PC-3 (cell line): ENCODE measurements at regions not wholly inside any gene's neighbourhood (a gene's known extent, or its start where the extent isn't known, plus 50 kb on each side); places are given as distances from the start of the nearest gene placed in this dataset.

Source experiments
- ATAC-seq: fragments of 200-7000 bp; cut with Tn5 transposase; 2 replicates; pipeline ENCODE4 v1.9.1; 2020; ENCODE audit warnings: mild to moderate bottlenecking, moderate library complexity
- BruUV-seq: library from RNA; stranded (reverse); fragments of 400-500 nt; replicated peaks from 2 replicates; lab custom pipeline; 2021; lab: Mats Ljungman, UMichigan
- CTCF ChIA-PET: fragments of 300-600 bp; sonication (Branson Sonifier 250); formaldehyde crosslinking; loops from one replicate; lab custom pipeline; 2022; ENCODE audit warnings: antibody characterized with exemption; lab: Charles Lee
- POLR2A ChIA-PET: fragments of 300-600 bp; sonication (Branson Sonifier 250); formaldehyde crosslinking; loops from one replicate; lab custom pipeline; 2022; ENCODE audit warnings: antibody characterized with exemption; ENCODE audit not compliant: unreplicated experiment; lab: Charles Lee
- DNase-seq: peaks from one replicate; pipeline ENCODE4 v3.0.0-alpha.2; 2015
- H2AFZ ChIP-seq: fragments of 300-600 bp; sonication (generic); 2 replicates; pipeline ENCODE4 v1.6.0; 2016; ENCODE audit warnings: antibody characterized with exemption, low read length
- H3F3A ChIP-seq: fragments of 300-600 bp; sonication (generic); one replicate; pipeline ENCODE4 v1.6.0; 2017; ENCODE audit warnings: antibody characterized with exemption, low read length, control low read depth, mild to moderate bottlenecking; ENCODE audit not compliant: unreplicated experiment
- H3K27ac ChIP-seq: fragments of 300-600 bp; sonication (generic); 2 replicates; pipeline ENCODE4 v1.5.1; 2016; ENCODE audit warnings: mild to moderate bottlenecking, low read length
- H3K27me3 ChIP-seq: fragments of 300-600 bp; sonication (generic); 2 replicates; pipeline ENCODE4 v1.6.1; 2016; ENCODE audit warnings: low read length, mixed read lengths
- H3K36me3 ChIP-seq: fragments of 300-600 bp; sonication (generic); 2 replicates; pipeline ENCODE4 v1.6.1; 2016; ENCODE audit warnings: low read depth, mixed run types, low read length, mixed read lengths
- H3K4me1 ChIP-seq: fragments of 300-600 bp; sonication (generic); 2 replicates; pipeline ENCODE4 v1.5.1; 2016; ENCODE audit warnings: low read length; ENCODE audit not compliant: insufficient read depth
- H3K4me2 ChIP-seq: fragments of 300-600 bp; sonication (generic); 2 replicates; pipeline ENCODE4 v1.6.0; 2016; ENCODE audit warnings: low read length
- H3K4me3 ChIP-seq: fragments of 300-600 bp; sonication (generic); 2 replicates; pipeline ENCODE4 v1.5.1; 2016; ENCODE audit warnings: mild to moderate bottlenecking, low read length, mixed read lengths
- H3K79me2 ChIP-seq: fragments of 300-600 bp; sonication (generic); 2 replicates; pipeline ENCODE4 v1.6.1; 2017; ENCODE audit warnings: low read length, mixed read lengths
- H3K9ac ChIP-seq: fragments of 300-600 bp; sonication (generic); 2 replicates; pipeline ENCODE4 v1.6.0; 2016; ENCODE audit warnings: mild to moderate bottlenecking, low read length
- H3K9me2 ChIP-seq: fragments of 300-600 bp; sonication (generic); replicated peaks from 2 replicates; pipeline ENCODE4 v1.6.1; 2016; ENCODE audit warnings: mixed run types, low read length, mixed read lengths
- H3K9me3 ChIP-seq: fragments of 300-600 bp; sonication (generic); 2 replicates; pipeline ENCODE4 v1.6.1; 2016; ENCODE audit warnings: low read length, mixed read lengths
- H4K20me1 ChIP-seq: fragments of 300-600 bp; sonication (generic); 2 replicates; pipeline ENCODE4 v1.6.1; 2016; ENCODE audit warnings: low read length, mixed read lengths
- CTCF ChIP-seq: fragments of 300-600 bp; sonication (generic); conservative IDR thresholded peaks from 2 replicates; pipeline ENCODE4 v1.5.1; 2017; ENCODE audit warnings: antibody characterized with exemption, low read depth, mild to moderate bottlenecking, low read length
- EZH2 ChIP-seq: fragments of 300-600 bp; sonication (generic); IDR thresholded peaks from one replicate; pipeline ENCODE4 v1.6.1; 2017; ENCODE audit warnings: antibody characterized with exemption, mild to moderate bottlenecking, low read length; ENCODE audit not compliant: unreplicated experiment
- EZH2phosphoT487 ChIP-seq: fragments of 300-600 bp; sonication (generic); IDR thresholded peaks from 2 replicates; pipeline ENCODE4 v1.6.1; 2018; ENCODE audit warnings: mild to moderate bottlenecking, antibody characterized with exemption, low read length, borderline replicate concordance
- intact Hi-C: fragments of 100-400 bp; cut with micrococcal nuclease; formaldehyde crosslinking; loops from 2 replicates; pipeline ENCODE4 v1.9.0; 2023

GRCh38 chr21:28750565-28750964 lies 242.1 kb downstream of the LTN1 start:
- Histone ChIP-seq H3K9me3 (no peaks in the 10 kb centered on the region), H3K27me3 (no peaks in the 10 kb centered on the region), H3F3A (no peaks in the 10 kb centered on the region), H3K9me2 (no peaks in the 10 kb centered on the region), H3K27ac (no peak overlapping the region), H3K79me2 (no peaks in the 10 kb centered on the region), H2AFZ (no peak overlapping the region), H3K4me3 (no peak overlapping the region), H3K4me1 (peaks cover under 1% of the 10 kb centered on the region; the same call in 1 of the 2 replicates), H3K4me2 (no peak overlapping the region), H3K36me3 (no peaks in the 10 kb centered on the region), H4K20me1 (no peaks in the 10 kb centered on the region), H3K9ac (no peak overlapping the region)
- ChIA-PET CTCF (no interaction called here), POLR2A (no interaction called here)
- DNase-seq (no peak), ATAC-seq (no peak)
- no TSS peak for BruUV-seq
- TF ChIP-seq CTCF (no peak), EZH2 (no peak), EZH2phosphoT487 (no peak)
- intact Hi-C loops, result no loop called here

DNA sequence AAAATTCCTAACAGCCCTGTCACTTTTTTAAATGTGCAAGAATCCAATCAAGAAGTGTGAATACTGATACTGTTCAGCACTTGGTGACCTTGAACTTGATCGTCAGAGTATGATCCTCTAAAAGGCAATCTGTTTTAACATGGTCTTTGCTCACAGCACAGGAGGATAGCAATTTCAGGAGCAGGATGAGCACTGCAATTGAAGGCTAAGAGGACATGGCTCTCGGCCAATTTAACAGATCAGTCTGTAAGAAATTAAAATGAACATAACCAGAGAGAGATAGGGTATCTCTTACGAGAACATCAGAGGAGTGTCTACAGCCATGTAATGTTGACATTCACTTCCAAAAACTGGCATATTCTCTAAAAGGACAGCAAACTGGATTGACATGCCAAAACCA lies 243.1 kb downstream of the LTN1 start:
- Histone ChIP-seq H4K20me1 (no peaks in the 10 kb centered on the region), H3K4me2 (no peak overlapping the region), H3K79me2 (no peaks in the 10 kb centered on the region), H3K4me3 (no peak overlapping the region), H3K4me1 (peaks cover 9% of the 10 kb centered on the region), H3K27ac (no peak overlapping the region), H3K9ac (no peak overlapping the region), H3K27me3 (no peaks in the 10 kb centered on the region), H3K36me3 (no peaks in the 10 kb centered on the region), H3K9me2 (no peaks in the 10 kb centered on the region), H3F3A (no peaks in the 10 kb centered on the region), H2AFZ (no peak overlapping the region), H3K9me3 (no peaks in the 10 kb centered on the region)
- intact Hi-C loops, result loop anchor here (5.0 kb wide), 1 partner anchor 1187 kb away; no protein-coding TSS in a partner anchor
- POLR2A ChIA-PET, result no interaction called here
- TF ChIP-seq EZH2, result no peak
- CTCF ChIA-PET, result interaction anchor here (0.6 kb wide), 1 partner anchor 223 kb away, joined by 3 read pairs; no protein-coding TSS in a partner anchor
- no TSS peak for BruUV-seq
- ATAC-seq (no peak), DNase-seq (no peak)

GRCh38 chr21:28747464-28747863 lies 245.2 kb downstream of the LTN1 start:
- intact Hi-C loops, result loop anchor here (5.0 kb wide), 1 partner anchor 1185 kb away; no protein-coding TSS in a partner anchor
- POLR2A ChIA-PET, result no interaction called here
- H3K4me3 ChIP-seq, result no peak overlapping the region

More at GRCh38 chr21:28747464-28747863, 245.2 kb downstream of the LTN1 start:
- Histone ChIP-seq H3K4me2 (no peak overlapping the region), H3K9me3 (no peaks in the 10 kb centered on the region), H3K79me2 (no peaks in the 10 kb centered on the region), H3K9me2 (no peaks in the 10 kb centered on the region), H3K4me1 (peaks cover 13% of the 10 kb centered on the region), H2AFZ (no peak overlapping the region), H3K27ac (no peak overlapping the region), H3K36me3 (no peaks in the 10 kb centered on the region), H4K20me1 (no peaks in the 10 kb centered on the region), H3K9ac (no peak overlapping the region), H3F3A (no peaks in the 10 kb centered on the region), H3K27me3 (no peaks in the 10 kb centered on the region)
- ATAC-seq (no peak), DNase-seq (no peak)
- BruUV-seq, result no TSS peak
- no peak for TF ChIP-seq EZH2phosphoT487
- TF ChIP-seq CTCF, result no peak
- no peak for TF ChIP-seq EZH2
- CTCF ChIA-PET, result interaction anchor here (0.5 kb wide), 1 partner anchor 32 kb away, joined by 3 read pairs; no protein-coding TSS in a partner anchor
